Subcutaneous abdominal adipose tissue (tissue), 5 donors: ENCODE measurements at regions not wholly inside any gene's neighbourhood (a gene's known extent, or its start where the extent isn't known, plus 50 kb on each side); places are given as distances from the start of the nearest gene placed in this dataset.

Experiments
- H3K27ac ChIP-seq: one replicate; pipeline ENCODE4 v1.7.0; 2013; ENCODE audit warnings: low read depth, mild to moderate bottlenecking, inconsistent platforms, low read length, moderate library complexity
- H3K27me3 ChIP-seq, 5 donors: one replicate each; pipeline ENCODE4 v1.7.0; 2013; ENCODE audit warnings: low read length in 5 of 5, inconsistent platforms in 1 of 5; ENCODE audit not compliant: control insufficient read depth in 5 of 5, insufficient read depth in 4 of 5
- H3K36me3 ChIP-seq, 5 donors: one replicate each; pipeline ENCODE4 v1.7.0; 2013; ENCODE audit warnings: low read length in 5 of 5; ENCODE audit not compliant: control insufficient read depth in 5 of 5, insufficient read depth in 5 of 5
- H3K4me1 ChIP-seq, 5 donors: one replicate each; pipeline ENCODE4 v1.7.0; 2013; ENCODE audit warnings: low read length in 5 of 5, mild to moderate bottlenecking in 3 of 5, moderate library complexity in 1 of 5; ENCODE audit not compliant: control insufficient read depth in 5 of 5, insufficient read depth in 5 of 5
- H3K4me3 ChIP-seq, 5 donors: one replicate each; pipeline ENCODE4 v1.7.0; 2013; ENCODE audit warnings: low read length in 5 of 5, low read depth in 1 of 5
- H3K9ac ChIP-seq, 5 donors: one replicate each; pipeline ENCODE4 v1.7.0; 2013; ENCODE audit warnings: low read length in 5 of 5, mild to moderate bottlenecking in 4 of 5, moderate library complexity in 3 of 5
- H3K9me3 ChIP-seq, 5 donors: one replicate each; pipeline ENCODE4 v1.7.0; 2013; ENCODE audit warnings: low read length in 5 of 5; ENCODE audit not compliant: control insufficient read depth in 5 of 5
- donor health status: healthy.
- donor health status: healthy.
- donor health status: healthy.
- donor health status: healthy.
- donor health status: healthy.

GRCh38 chr22:23386822-23387580, 193.1 kb downstream of the IGLL1 start:
- Histone ChIP-seq H3K4me3 (no peak overlapping the region), H3K9me3 (no peaks in the 10 kb centered on the region), H3K36me3 (no peaks in the 10 kb centered on the region), H3K27ac (no peak overlapping the region), H3K9ac (no peak overlapping the region), H3K4me1 (peaks cover 0 to 9% (median 3%) of the 10 kb centered on the region in 5 donors), H3K27me3 (peaks cover 0 to 16% (median 6%) of the 10 kb centered on the region in 5 donors)

GRCh38 chr22:23385678-23386631, 194.1 kb downstream of the IGLL1 start:
- Histone ChIP-seq H3K36me3 (no peaks in the 10 kb centered on the region), H3K9me3 (no peaks in the 10 kb centered on the region), H3K4me1 (peaks cover 0 to 9% (median 3%) of the 10 kb centered on the region in 5 donors), H3K9ac (no peak overlapping the region), H3K27me3 (peaks cover 0 to 20% (median 9%) of the 10 kb centered on the region in 5 donors), H3K27ac (no peak overlapping the region), H3K4me3 (no peak overlapping the region)

- Histone ChIP-seq H3K9ac (no peak overlapping the region), H3K27ac (no peak overlapping the region)
Observed at GRCh38 chr22:23384923-23385677, 195.0 kb downstream of the IGLL1 start.

GRCh38 chr22:23384431-23384830, 195.7 kb downstream of the IGLL1 start:
- no peak overlapping the region for H3K27ac ChIP-seq
- peaks cover 0 to 20% (median 9%) of the 10 kb centered on the region in 5 donors for H3K27me3 ChIP-seq
- no peak overlapping the region for H3K9ac ChIP-seq
- no peaks in the 10 kb centered on the region for H3K9me3 ChIP-seq
- no peak overlapping the region for H3K4me3 ChIP-seq
- no peaks in the 10 kb centered on the region for H3K36me3 ChIP-seq
- H3K4me1 ChIP-seq, result peaks cover 0 to 9% (median 3%) of the 10 kb centered on the region in 5 donors

More at GRCh38 chr22:23384923-23385677, 195.0 kb downstream of the IGLL1 start:
- Histone ChIP-seq H3K4me1 (peaks cover 0 to 9% (median 3%) of the 10 kb centered on the region in 5 donors), H3K36me3 (no peaks in the 10 kb centered on the region), H3K27me3 (peaks cover 0 to 20% (median 9%) of the 10 kb centered on the region in 5 donors), H3K4me3 (no peak overlapping the region), H3K9me3 (no peaks in the 10 kb centered on the region)

- no peak overlapping the region for H3K27ac ChIP-seq
- peaks cover 0 to 20% (median 9%) of the 10 kb centered on the region in 5 donors for H3K27me3 ChIP-seq
- H3K36me3 ChIP-seq, result no peaks in the 10 kb centered on the region
- peaks cover 0 to 9% (median 3%) of the 10 kb centered on the region in 5 donors for H3K4me1 ChIP-seq
- no peak overlapping the region for H3K9ac ChIP-seq
- H3K9me3 ChIP-seq, result no peaks in the 10 kb centered on the region
- H3K4me3 ChIP-seq, result no peak overlapping the region
Observed at GRCh38 chr22:23383491-23384361, 196.4 kb downstream of the IGLL1 start.

- no peak overlapping the region for H3K4me3 ChIP-seq
- H3K27ac ChIP-seq, result no peak overlapping the region
- no peaks in the 10 kb centered on the region for H3K36me3 ChIP-seq
- H3K4me1 ChIP-seq, result peaks cover 0 to 6% (median 3%) of the 10 kb centered on the region in 5 donors
- peaks cover 0 to 20% (median 9%) of the 10 kb centered on the region in 5 donors for H3K27me3 ChIP-seq
- no peak overlapping the region for H3K9ac ChIP-seq
- no peaks in the 10 kb centered on the region for H3K9me3 ChIP-seq
Observed at GRCh38 chr22:23382428-23383218, 197.5 kb downstream of the IGLL1 start.

GRCh38 chr22:23381661-23382427, 198.2 kb downstream of the IGLL1 start:
- Histone ChIP-seq H3K4me1 (peaks cover 0 to 3% (median 2%) of the 10 kb centered on the region in 5 donors), H3K36me3 (no peaks in the 10 kb centered on the region), H3K27ac (no peak overlapping the region), H3K4me3 (no peak overlapping the region), H3K9me3 (no peaks in the 10 kb centered on the region), H3K27me3 (peaks cover under 1 to 19% (median 9%) of the 10 kb centered on the region in 5 donors), H3K9ac (no peak overlapping the region)

GRCh38 chr22:23380911-23381310, 199.2 kb downstream of the IGLL1 start:
- Histone ChIP-seq H3K4me1 (peaks cover 0 to 3% (median 0%) of the 10 kb centered on the region in 5 donors), H3K27me3 (peaks cover 3 to 15% (median 9%) of the 10 kb centered on the region in 5 donors), H3K27ac (no peak overlapping the region), H3K9me3 (no peaks in the 10 kb centered on the region), H3K4me3 (no peak overlapping the region), H3K9ac (no peak overlapping the region), H3K36me3 (no peaks in the 10 kb centered on the region)
